ENCODE measurements at regions not wholly inside any gene's neighbourhood (a gene's known extent, or its start where the extent isn't known, plus 50 kb on each side); places are given as distances from the start of the nearest gene placed in this dataset.

DNA sequence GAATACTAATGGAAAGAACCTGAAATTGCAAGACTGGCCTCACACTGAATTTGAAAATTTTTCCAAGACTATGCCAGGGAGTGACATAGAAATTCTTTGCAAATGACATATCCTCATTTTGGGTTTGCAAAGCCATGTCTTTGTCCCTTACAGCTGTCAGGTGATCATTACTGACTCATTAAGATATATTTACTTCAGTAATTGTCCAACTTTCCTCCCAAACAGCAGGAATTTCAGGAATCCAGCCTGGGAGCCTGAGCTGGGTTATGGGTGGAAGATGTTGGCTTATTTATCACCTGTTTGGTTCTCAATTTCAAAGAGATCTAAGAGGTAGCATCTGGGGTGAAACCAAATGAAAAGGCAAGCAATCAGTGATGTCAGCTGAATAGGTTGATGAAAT, 111.6 kb upstream of the ACP3 start:
- Mint-ChIP-seq H3K36me3 (ENCODE audit: unreplicated experiment) (no peaks in the 10 kb centered on the region), H3K27me3 (ENCODE audit: unreplicated experiment) (no peaks in the 10 kb centered on the region), H3K9me3 (ENCODE audit: unreplicated experiment) (no peaks in the 10 kb centered on the region), H3K4me1 (ENCODE audit: low read depth, unreplicated experiment) (no peaks in the 10 kb centered on the region), H3K27ac (ENCODE audit: unreplicated experiment) (no peak overlapping the region), H3K4me3 (ENCODE audit: unreplicated experiment) (no peak overlapping the region)
- TF ChIP-seq, protein P1, sequence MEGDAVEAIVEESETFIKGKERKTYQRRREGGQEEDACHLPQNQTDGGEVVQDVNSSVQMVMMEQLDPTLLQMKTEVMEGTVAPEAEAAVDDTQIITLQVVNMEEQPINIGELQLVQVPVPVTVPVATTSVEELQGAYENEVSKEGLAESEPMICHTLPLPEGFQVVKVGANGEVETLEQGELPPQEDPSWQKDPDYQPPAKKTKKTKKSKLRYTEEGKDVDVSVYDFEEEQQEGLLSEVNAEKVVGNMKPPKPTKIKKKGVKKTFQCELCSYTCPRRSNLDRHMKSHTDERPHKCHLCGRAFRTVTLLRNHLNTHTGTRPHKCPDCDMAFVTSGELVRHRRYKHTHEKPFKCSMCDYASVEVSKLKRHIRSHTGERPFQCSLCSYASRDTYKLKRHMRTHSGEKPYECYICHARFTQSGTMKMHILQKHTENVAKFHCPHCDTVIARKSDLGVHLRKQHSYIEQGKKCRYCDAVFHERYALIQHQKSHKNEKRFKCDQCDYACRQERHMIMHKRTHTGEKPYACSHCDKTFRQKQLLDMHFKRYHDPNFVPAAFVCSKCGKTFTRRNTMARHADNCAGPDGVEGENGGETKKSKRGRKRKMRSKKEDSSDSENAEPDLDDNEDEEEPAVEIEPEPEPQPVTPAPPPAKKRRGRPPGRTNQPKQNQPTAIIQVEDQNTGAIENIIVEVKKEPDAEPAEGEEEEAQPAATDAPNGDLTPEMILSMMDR (IDR thresholded peaks at IDR 0.05; ENCODE audit: partially characterized antibody, unreplicated experiment), result no peak
- no peak for DNase-seq

DNA sequence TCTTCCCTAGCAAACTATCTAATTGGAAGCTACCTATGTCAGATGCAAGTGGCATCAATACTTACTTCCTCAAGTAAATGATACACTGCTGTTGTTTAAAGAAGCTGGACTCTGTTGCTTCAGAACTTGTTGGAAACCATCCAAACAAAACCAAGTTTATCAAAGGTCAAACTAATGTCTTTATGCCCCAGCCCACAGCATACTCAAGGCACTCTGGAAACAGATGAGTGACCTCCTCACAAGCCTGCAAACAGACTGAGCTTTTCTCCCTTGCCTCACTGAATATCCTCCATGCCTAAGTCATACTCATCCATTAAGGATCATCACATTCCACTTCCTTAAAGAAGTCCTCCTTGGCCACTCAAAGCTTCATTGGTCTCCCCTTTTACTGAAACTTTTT, 107.4 kb upstream of the ACP3 start:
- H3K27ac Mint-ChIP-seq (ENCODE audit: unreplicated experiment), result no peak overlapping the region
- H3K27me3 Mint-ChIP-seq (ENCODE audit: unreplicated experiment), result peaks cover 2% of the 10 kb centered on the region
- H3K36me3 Mint-ChIP-seq (ENCODE audit: unreplicated experiment), result no peaks in the 10 kb centered on the region
- H3K9me3 Mint-ChIP-seq (ENCODE audit: unreplicated experiment), result no peaks in the 10 kb centered on the region
- TF ChIP-seq, protein P1 (IDR thresholded peaks at IDR 0.05; ENCODE audit: partially characterized antibody, unreplicated experiment), result no peak
- no peaks in the 10 kb centered on the region for H3K4me1 Mint-ChIP-seq (ENCODE audit: low read depth, unreplicated experiment)
- H3K4me3 Mint-ChIP-seq (ENCODE audit: unreplicated experiment), result no peak overlapping the region
- DNase-seq, result no peak

DNA sequence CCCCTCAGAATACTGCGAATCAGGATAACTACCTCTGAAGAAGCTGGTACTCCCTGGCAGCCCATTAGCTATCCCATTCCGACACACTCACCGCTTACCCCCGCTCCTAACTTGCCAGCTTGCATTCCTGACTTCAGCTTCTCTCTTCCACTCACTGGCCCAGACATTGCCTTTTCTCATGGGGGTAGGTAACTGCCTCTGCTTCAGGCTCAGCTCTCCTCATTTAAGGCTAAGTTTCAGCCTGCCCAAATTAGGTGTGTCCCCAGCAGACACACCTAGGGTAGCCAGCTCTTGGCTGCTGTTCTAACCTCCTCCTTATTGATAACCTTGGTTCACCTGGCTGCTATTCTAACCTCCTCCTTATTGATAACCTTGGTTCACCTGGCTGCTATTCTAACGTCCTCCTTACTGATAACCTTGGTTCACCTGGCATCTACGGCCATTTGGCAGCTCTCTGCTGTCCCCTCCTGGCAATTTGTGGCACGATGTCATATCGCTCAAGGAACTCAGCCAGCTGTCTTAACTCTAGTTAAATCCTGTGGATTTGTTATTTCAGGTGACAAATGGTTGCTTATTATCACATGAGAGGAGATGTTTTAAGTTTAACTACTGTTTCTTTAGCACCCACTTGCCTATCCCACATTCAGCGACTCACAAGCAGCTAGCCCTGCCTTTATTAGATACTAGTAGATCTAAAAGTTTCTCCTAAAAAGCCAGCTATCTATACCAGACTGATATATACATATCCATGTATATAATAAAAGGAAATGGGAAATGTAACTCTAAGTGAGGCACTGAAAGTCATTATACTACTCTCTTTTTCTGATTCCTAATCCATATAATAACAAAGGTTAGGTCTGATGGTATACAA, 106.5 kb upstream of the ACP3 start:
- peak; percentile 48 for DNase-seq
- no peak overlapping the region for H3K27ac Mint-ChIP-seq (ENCODE audit: unreplicated experiment)
- H3K36me3 Mint-ChIP-seq (ENCODE audit: unreplicated experiment), result no peaks in the 10 kb centered on the region
- no peaks in the 10 kb centered on the region for H3K4me1 Mint-ChIP-seq (ENCODE audit: low read depth, unreplicated experiment)
- no peaks in the 10 kb centered on the region for H3K9me3 Mint-ChIP-seq (ENCODE audit: unreplicated experiment)
- TF ChIP-seq, protein P1 (IDR thresholded peaks at IDR 0.05; ENCODE audit: partially characterized antibody, unreplicated experiment), result peak; percentile 53
- no peak overlapping the region for H3K4me3 Mint-ChIP-seq (ENCODE audit: unreplicated experiment)
- H3K27me3 Mint-ChIP-seq (ENCODE audit: unreplicated experiment), result peaks cover 2% of the 10 kb centered on the region

DNA sequence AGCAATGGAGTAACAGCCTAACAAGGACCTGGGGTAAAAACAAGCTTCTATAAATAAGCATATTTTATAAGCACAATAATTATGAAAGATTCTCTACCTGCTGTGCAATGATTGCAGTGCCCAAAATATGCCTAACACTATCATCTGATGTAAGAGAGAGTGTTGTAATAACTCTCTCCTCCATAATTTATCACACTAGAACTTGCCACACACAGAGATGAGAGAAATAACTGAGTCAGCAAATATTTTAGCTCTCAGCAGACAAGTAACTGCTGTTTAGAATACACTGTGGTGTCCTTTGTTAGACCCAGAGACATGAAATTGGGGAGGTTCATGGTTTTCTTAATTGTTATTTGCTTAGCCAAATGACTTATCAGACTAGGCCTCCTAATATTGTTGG, 105.3 kb upstream of the ACP3 start:
- no peaks in the 10 kb centered on the region for H3K4me1 Mint-ChIP-seq (ENCODE audit: low read depth, unreplicated experiment)
- no peaks in the 10 kb centered on the region for H3K9me3 Mint-ChIP-seq (ENCODE audit: unreplicated experiment)

More for the DNA sequence above, 105.3 kb upstream of the ACP3 start:
- H3K36me3 Mint-ChIP-seq (ENCODE audit: unreplicated experiment), result no peaks in the 10 kb centered on the region
- H3K27ac Mint-ChIP-seq (ENCODE audit: unreplicated experiment), result no peak overlapping the region
- no peak for DNase-seq
- peaks cover 2% of the 10 kb centered on the region for H3K27me3 Mint-ChIP-seq (ENCODE audit: unreplicated experiment)
- H3K4me3 Mint-ChIP-seq (ENCODE audit: unreplicated experiment), result no peak overlapping the region
- TF ChIP-seq, protein P1 (IDR thresholded peaks at IDR 0.05; ENCODE audit: partially characterized antibody, unreplicated experiment), result no peak

Measured in glutamatergic neuron (in vitro differentiated cells).